ENCODE measurements at regions not wholly inside any gene's neighbourhood (a gene's known extent, or its start where the extent isn't known, plus 50 kb on each side); places are given as distances from the start of the nearest gene placed in this dataset.

- no peak for DNase-seq (ENCODE audit: low read depth in 2 of 2)
These were observed 249.2 kb upstream of the IRX4 start for GRCh38 chr5:2131826-2132496.

GRCh38 chr5:2131196-2131595, 248.5 kb upstream of the IRX4 start:
- DNase-seq (ENCODE audit: low read depth in 2 of 2): no peak

- no peak for DNase-seq (ENCODE audit: low read depth in 2 of 2)
These were observed 247.6 kb upstream of the IRX4 start for GRCh38 chr5:2130361-2130760.

GRCh38 chr5:2129568-2130272, 247.0 kb upstream of the IRX4 start:
- DNase-seq (ENCODE audit: low read depth in 2 of 2): no peak

GRCh38 chr5:2128686-2129355, 246.1 kb upstream of the IRX4 start:
- no peak for DNase-seq (ENCODE audit: low read depth in 2 of 2)

GRCh38 chr5:2126512-2126911, 243.8 kb upstream of the IRX4 start:
- no peak for DNase-seq (ENCODE audit: low read depth in 2 of 2)

- DNase-seq (ENCODE audit: low read depth in 2 of 2): no peak
These were observed 243.2 kb upstream of the IRX4 start for GRCh38 chr5:2125901-2126265.

- DNase-seq (ENCODE audit: low read depth in 2 of 2): no peak
These were observed 242.6 kb upstream of the IRX4 start for GRCh38 chr5:2125171-2125900.

GRCh38 chr5:2124434-2125170, 241.9 kb upstream of the IRX4 start:
- DNase-seq (ENCODE audit: low read depth in 2 of 2): no peak

GRCh38 chr5:2123874-2124273, 241.1 kb upstream of the IRX4 start:
- DNase-seq (ENCODE audit: low read depth in 2 of 2): no peak

GRCh38 chr5:2120361-2120760, 237.6 kb upstream of the IRX4 start:
- DNase-seq (ENCODE audit: low read depth in 2 of 2): no peak

GRCh38 chr5:2119573-2119972, 236.8 kb upstream of the IRX4 start:
- no peak for DNase-seq (ENCODE audit: low read depth in 2 of 2)

GRCh38 chr5:2113348-2114131, 230.8 kb upstream of the IRX4 start:
- DNase-seq (ENCODE audit: low read depth in 2 of 2): no peak

GRCh38 chr5:2112173-2113025, 229.7 kb upstream of the IRX4 start:
- DNase-seq (ENCODE audit: low read depth in 2 of 2): no peak

GRCh38 chr5:2111569-2112105, 228.9 kb upstream of the IRX4 start:
- DNase-seq (ENCODE audit: low read depth in 2 of 2): no peak

GRCh38 chr5:2110934-2111462, 228.3 kb upstream of the IRX4 start:
- DNase-seq (ENCODE audit: low read depth in 2 of 2): no peak

GRCh38 chr5:2110137-2110933, 227.6 kb upstream of the IRX4 start:
- no peak for DNase-seq (ENCODE audit: low read depth in 2 of 2)

- no peak for DNase-seq (ENCODE audit: low read depth in 2 of 2)
These were observed 226.8 kb upstream of the IRX4 start for GRCh38 chr5:2109566-2109965.

Measured in dermis microvascular lymphatic vessel endothelial cell (primary cell).